ENCODE measurements at regions not wholly inside any gene's neighbourhood (a gene's known extent, or its start where the extent isn't known, plus 50 kb on each side); places are given as distances from the start of the nearest gene placed in this dataset. TPM values are rescaled to one million over a fixed set of nuclear protein-coding genes. Genes with fewer than 3 reads are reported as not detected.
"Not testable (repeated sequence)": the region's sequence is repeated elsewhere in the genome, so short reads cannot be mapped to it uniquely, and the experiment has no call there.

DNA sequence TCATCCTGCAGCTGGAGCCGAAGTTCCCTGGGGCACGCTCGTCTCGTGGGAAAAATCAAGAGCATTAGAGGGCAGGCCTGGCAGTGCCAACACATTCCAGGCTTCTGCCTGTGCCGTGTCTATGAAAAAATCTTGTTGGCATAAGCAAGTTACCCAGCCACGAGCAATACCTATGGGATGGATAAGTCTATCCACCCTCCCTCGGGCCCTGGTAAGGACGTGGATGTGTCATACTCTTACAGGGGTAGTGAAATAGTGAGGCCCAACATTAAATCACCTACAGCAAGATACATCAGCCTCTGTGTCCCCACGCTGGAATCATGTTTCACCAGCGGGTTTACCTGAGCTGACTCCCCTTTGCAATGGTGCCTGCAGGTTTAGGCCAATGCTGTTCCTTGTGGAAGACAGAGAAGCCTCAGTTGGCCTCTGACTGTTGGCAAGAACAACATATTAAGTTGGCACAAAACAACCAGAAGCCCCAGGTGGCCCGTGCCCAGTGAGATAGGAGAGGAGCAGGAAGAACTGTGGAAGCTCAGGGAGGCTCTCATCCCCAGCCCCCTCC is 51.1 kb upstream of the SULF2 start:
- intact Hi-C loops (cut with DNase I); DNase-seq (ENCODE audit: extremely low spot score in 2 of 2); H3K4me3 ChIP-seq; H3K4me1 ChIP-seq; H3K9me3 ChIP-seq; H3K36me3 ChIP-seq; H3K27me3 ChIP-seq; H3K27ac ChIP-seq: not testable (repeated sequence)
- TF ChIP-seq POLR2AphosphoS5 (IDR thresholded peaks at IDR 0.05; ENCODE audit: insufficient read depth in 1 of 2, low read depth in 1 of 2) = peak in 1 of 2 donors; percentile 14

Small RNA genes in the stretch of these regions (small RNA-seq; reads per million reads assigned to genes)
- gene RNA5SP486 = not detected
- not detected for gene RNU7-144P
- not detected for gene RNU7-92P
